IPS-18c (cell line): ENCODE measurements at regions not wholly inside any gene's neighbourhood (a gene's known extent, or its start where the extent isn't known, plus 50 kb on each side); places are given as distances from the start of the nearest gene placed in this dataset.

Experiments
- H3K4me3 ChIP-seq: 2 replicates; pipeline ENCODE4 v1.7.0; 2013; ENCODE audit warnings: low read depth, mild to moderate bottlenecking, low read length, moderate library complexity; ENCODE audit not compliant: insufficient read depth
- H3K9me3 ChIP-seq: one replicate; pipeline ENCODE4 v1.6.1; 2013; ENCODE audit warnings: mild to moderate bottlenecking, low read length, moderate library complexity; ENCODE audit not compliant: control insufficient read depth, insufficient read depth

DNA sequence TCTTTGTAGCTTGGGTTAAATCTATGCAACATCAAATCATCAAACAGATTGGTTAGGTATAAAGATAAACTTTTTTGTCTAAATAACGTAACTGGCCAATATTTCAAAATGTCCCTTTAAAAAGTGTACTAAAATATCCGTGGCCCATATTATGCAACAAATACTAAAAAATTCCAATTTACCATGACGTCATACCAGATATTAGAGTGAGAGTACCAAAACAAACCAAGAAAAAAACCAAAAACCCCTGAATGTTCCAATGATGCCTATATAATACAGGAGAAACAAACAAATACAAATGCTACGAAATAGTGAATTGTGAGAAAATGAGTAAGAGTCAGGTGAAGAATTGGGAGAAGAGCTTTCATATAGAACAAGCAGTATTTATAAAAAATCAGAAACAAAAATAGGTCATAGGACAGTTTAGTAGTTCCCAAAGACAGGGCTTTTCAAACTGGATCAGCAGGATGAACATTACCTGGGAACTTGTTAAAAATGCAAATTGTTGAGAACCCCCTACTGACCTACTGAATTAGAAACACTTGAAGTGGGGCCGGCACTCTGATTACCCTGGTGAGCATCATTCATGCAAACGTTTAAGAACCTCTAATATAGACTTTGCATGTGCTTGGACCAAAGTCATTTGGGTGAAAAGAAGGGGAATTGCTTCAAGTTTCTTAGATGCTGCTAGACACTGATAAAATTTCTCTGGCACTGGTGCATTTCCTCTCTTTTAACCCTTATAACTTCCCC is 753.7 kb downstream of the DSC3 start:
- H3K9me3 ChIP-seq: no peaks in the 10 kb centered on the region
- no peak overlapping the region for H3K4me3 ChIP-seq

DNA sequence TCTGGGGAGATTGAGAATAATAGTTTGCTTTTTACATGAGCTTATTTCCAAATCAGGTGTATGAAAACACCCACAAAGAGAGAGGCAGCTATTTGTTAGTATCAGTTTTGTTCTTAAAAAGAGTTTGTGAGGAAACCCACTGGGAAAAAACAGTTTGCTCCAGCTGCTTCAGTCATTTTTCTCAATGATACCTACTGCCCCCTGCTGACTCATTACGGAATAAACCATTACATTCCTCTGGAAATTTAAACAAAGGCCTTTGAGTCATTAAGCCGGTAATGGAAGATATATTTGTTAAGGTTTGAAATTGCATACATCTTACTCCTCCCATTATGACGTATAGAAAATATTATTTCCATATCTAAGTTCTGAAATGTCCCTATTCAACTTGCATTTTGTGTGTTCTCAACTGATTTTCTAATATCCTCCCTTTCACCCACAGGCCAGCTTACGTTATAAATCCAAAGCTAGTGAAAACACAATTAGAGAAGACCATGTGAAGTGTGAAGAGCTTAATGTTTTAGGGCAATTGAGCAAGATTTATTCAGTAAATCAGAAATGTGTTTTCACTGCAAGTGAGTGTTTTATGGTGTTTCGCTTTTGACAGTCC is 761.6 kb downstream of the DSC3 start:
- Histone ChIP-seq H3K4me3 (no peak overlapping the region), H3K9me3 (no peaks in the 10 kb centered on the region)

DNA sequence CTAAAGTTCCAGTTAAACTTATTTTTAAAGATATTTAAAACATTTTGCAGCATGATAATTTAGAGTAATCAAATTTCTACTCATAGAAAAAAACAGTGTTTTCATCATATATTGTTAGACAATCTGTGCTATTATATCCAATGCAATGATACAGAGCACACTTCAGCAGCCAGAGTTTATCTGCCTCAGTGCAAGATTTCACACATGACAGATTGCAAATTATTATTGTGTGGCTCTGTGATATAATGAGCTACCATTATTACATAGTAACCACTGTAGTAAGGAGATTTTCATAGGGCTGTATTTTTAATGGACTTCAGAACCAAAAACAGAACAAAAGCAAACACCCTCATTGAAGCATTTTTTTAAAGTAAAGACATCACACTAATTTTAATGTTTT is 762.4 kb downstream of the DSC3 start:
- Histone ChIP-seq H3K4me3 (no peak overlapping the region), H3K9me3 (no peaks in the 10 kb centered on the region)

DNA sequence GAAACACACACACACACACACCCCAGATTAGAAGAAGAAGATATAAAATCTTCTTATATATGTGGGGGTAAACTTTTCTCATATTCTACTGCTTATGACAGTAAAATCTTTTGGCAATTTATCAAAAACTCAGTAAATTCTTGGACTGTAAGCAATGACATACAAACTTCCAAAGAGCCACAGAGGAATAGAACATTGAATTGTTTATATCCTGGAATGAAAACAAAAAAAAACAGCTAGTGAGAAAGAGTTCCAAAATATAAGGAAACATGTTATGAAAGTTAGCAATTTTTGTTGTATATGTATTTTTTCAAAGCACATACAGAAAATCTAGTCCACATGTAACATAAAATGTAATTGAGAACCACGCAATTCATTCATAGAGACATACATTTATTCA is 764.9 kb downstream of the DSC3 start:
- Histone ChIP-seq H3K4me3 (no peak overlapping the region), H3K9me3 (no peaks in the 10 kb centered on the region)

DNA sequence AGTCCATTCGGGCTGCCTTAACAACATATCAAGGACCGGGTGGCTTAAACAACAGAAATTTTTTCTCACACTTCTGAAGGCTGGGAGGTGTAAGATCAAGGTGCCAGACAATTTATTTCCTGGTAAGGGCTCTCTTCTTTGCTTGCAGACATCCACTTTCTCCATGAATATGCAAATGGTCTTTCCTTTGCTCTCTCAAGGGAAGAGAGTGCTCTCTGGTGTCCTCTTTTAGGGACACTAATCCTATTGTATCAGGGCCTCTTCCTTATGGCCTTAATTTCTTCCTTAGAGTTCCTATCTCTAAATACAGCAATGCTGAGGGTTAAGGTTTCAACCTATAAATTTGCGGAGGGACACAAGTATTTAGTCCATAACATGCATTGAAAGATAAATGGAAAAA is 770.8 kb downstream of the DSC3 start:
- Histone ChIP-seq H3K4me3 (no peak overlapping the region), H3K9me3 (no peaks in the 10 kb centered on the region)

DNA sequence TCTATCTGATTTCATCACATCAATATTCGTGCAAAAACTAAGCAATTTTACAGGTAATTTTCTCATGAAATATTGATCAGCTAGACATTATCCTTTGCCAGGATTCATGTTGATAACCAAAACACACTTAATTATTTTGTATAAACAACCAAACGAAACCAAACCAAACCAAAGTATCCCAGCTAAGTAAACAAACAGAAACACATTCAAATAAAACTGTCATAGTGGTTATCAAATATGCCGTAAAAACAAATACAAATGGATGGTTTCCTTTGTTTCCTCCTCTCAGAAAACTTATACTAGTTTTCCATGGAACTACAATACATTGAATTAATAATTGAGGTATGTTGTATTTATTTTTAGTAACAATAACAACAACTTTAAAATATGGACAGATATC is 777.4 kb downstream of the DSC3 start:
- H3K9me3 ChIP-seq: no peaks in the 10 kb centered on the region
- no peak overlapping the region for H3K4me3 ChIP-seq

DNA sequence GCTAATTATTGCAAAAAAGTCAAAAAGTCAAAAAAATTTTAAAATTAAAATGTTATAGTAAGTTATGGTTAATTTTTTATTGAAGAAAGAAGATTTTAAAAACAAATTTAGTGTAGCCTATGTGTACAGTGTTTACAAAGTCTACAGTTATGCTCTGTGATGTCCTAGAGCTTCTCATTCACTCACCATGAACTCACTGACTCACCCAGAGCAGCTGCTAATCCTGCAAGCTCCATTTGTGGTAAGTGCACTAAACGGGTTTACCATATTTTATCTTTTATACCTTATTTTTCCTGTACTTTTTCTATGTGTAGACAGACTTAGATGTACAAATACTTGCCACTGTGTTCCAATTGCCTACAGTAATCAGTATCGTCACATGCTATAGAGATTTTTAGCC is 788.2 kb downstream of the DSC3 start:
- no peaks in the 10 kb centered on the region for H3K9me3 ChIP-seq
- H3K4me3 ChIP-seq: no peak overlapping the region

DNA sequence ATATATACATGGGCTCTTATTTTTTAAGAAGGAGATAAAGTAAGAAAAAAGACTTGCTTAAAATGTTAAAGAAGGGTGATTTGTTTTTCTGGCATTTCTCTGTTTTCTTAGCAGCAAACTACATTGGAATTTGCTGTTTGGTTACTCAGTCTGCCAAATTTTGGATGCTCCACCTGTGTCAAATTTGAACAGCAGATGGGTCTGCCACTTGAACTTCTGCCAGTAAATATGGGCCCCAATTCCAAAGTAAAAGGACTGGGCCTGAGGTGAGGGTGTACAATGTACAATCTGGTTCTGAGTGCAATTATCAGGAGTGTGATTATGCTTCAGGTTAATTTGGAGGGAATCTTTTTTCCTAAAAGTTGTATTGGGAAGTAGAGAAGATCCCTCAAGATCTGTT is 794.5 kb downstream of the DSC3 start:
- Histone ChIP-seq H3K4me3 (no peak overlapping the region), H3K9me3 (no peaks in the 10 kb centered on the region)

DNA sequence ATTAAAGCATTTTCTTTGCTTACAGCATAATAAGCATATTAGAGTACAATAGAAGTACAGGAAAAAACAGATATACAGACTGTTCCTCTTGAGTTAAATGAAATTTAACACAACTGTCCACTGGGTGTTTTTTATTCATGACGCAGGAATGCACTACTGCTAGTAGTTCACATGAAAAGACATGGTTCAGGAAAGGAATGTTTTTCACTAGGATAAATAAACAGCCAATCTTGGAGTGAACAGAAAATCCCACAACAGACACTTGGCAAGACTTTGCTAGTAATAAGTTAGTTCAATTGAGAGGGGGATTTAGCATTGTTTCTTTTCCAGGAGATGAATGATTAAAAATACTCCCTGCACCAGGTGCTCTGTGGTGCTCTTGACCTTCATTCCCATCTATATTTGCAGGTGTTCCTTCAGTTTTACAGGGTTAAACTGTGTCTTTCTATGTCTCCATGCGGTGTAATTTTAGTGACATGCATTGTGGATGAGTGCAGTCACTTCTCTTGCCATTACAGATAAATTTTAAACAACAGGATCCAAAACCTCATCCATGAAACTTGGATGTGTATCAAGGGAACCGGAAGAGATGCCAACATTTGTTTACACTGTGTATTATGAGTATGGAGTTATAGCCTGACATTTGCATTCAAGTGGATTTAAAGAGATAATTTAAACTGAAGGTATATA is 796.6 kb downstream of the DSC3 start:
- no peaks in the 10 kb centered on the region for H3K9me3 ChIP-seq

DNA sequence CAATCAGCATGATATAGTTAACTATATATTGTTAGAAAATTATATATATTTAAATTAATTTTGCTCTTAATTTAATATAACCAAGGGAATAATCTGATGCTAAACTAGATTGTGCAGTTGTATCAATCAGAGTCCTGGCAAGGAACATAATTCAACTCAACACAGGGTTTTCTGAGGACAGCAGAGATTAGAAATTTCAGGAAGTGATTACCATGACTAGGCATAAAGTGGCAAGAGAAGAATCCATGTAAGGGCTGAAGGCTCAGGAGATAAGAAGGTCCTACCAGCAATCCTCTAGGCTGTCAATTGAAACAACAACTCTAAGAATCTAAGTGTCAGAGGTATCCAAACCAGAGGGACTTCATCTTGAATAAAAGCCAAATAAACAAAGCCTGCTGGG is 807.8 kb downstream of the DSC3 start:
- no peaks in the 10 kb centered on the region for H3K9me3 ChIP-seq
- H3K4me3 ChIP-seq: no peak overlapping the region

More for the DNA sequence above, 796.6 kb downstream of the DSC3 start:
- H3K4me3 ChIP-seq: no peak overlapping the region

DNA sequence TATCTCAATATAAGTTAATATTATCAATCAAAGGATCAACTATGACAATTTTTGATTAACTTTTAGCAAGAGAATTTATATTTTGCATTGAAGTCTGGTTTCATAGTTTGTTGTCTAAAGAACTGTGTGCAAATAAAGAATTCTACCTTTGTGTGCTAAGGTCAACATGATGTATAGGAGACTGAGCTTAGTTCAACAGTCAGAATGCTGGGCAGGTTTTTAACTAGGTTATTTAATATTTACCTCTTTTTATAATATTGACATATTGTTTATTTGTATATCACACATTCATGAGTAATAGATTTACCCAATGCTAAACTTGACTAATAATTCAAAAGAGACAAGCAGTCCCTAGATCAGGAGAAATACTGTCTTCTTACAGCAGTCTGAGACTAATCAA is 831.4 kb downstream of the DSC3 start:
- no peaks in the 10 kb centered on the region for H3K9me3 ChIP-seq
- no peak overlapping the region for H3K4me3 ChIP-seq

DNA sequence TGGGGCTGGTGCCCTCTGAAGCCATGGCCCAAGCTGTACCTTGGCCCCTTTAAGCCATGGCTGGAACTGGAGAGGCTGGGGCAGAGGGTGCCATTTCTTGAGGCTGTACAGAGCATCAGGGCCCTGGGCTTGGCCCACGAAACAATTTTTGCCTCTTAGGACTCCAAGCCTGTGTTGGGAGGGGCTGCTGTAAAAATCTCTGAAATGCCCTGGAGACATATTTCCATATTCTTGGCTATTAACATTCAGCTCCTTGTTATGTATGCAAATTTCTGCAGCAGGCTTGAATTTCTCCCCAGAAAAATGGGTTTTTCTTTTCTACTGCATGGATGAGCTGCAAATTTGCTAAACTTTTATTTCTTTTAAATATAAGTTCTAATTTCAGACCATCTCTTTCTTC is 834.0 kb downstream of the DSC3 start:
- no peak overlapping the region for H3K4me3 ChIP-seq
- no peaks in the 10 kb centered on the region for H3K9me3 ChIP-seq

DNA sequence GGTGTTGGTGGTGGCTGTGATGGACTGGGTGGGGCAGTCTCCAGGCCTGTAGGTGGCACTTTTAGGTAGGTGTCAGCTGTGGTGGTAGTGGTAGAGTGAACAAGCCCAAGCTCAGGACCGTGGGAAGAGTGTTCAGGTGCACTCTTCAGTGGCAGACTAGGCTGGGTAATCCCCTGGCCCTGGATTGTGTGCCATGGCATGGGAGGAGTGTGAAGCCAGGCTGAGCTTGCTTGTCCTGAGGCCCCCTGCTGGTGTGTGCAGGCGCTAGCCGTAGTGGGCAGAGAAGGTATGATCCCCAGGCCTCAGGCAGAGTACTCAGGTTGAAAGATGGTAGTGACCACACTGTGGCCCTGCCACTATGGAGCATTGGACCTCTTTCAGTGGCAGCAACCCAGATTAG is 850.3 kb downstream of the DSC3 start:
- H3K4me3 ChIP-seq: no peak overlapping the region
- no peaks in the 10 kb centered on the region for H3K9me3 ChIP-seq

DNA sequence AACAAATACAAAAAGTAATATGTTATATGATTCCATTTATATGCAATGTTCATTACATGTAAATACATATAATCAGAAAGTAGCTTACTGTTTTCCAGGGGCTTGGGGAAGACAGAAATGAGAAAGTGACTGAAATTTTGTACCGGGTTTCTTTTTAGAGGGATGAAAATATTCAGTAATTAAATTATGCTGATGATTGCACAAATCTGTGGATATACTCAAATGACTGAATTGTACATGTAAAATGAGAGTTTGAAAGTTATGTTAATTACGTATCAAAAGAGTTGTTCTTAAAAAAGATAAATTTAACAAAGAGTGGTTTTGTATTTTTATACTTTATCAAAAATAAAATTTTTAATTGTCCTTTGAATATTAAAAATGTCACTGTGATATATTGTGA is 856.3 kb downstream of the DSC3 start:
- Histone ChIP-seq H3K9me3 (no peaks in the 10 kb centered on the region), H3K4me3 (no peak overlapping the region)

DNA sequence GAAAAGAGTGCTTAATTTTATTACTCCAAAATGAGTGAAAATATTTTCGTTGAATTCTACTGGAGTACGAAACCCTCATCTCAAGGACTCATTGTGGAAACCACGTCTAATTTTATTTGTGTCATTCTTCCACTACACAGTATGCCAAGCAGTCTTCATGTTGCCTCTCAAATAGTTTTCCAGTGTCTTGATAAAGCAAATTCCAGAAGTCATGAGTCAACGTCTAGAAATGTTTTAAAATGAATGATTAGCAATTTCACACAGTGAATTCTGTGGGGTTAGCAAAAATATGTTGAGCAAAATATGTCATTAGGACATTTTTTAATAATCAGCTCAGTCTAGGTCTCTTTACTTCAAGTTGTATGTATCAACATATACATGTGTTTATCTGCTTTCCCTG is 865.5 kb downstream of the DSC3 start:
- no peak overlapping the region for H3K4me3 ChIP-seq
- peaks cover 2% of the 10 kb centered on the region for H3K9me3 ChIP-seq

DNA sequence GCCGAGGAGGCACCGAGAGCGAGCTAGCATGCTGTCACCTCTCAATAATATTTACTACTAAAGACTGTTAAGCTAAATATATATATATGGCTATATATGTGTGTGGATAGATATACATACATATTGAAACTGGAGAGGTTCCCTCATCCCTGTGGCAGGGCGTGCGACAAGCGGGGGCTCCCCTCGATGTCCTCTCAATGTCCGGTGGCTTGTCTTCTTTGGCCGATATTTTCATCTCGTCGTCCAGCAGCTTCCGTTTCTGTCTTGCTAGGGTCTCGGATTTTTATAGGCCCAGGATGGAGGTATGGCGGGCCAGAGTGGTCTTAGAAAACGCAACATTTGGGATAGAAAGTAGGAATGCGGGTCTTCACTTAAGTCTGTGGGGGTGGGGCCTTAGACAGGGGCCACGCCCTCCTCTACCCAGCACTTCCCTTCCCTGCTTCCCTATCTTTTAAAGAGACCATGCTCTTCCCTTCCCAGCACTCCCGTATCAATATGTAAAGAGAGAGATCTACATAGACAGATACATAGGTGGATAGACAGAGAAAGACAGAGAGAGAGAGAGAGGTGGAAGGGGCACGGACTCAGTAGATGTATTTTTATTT is 866.8 kb downstream of the DSC3 start:
- Histone ChIP-seq H3K9me3 (peaks cover 2% of the 10 kb centered on the region), H3K4me3 (no peak overlapping the region)

DNA sequence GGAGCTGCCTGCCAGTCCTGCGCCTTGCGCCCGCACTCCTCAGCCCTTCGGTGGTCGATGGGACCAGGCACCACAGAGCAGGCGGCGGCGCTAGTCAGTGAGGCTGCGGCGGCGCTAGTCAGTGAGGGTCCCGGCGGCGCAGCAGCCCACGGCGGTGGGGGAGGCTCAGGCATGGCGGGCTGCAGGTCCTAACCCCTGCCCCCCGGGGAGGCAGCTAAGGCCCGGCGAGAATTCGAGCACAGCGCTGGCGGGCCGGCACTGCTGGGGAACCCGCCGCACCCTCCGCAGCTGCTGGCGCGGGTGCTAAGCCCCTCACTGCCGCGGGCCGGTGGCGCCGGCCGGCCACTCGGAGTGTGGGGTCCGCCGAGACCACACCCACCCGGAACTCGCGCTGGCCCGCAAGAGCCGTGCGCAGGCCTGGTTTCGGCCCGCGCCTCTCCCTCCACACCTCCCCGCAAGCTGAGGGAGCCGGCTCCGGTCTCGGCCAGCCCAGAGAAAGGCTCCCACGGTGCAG is 867.4 kb downstream of the DSC3 start:
- Histone ChIP-seq H3K4me3 (no peak overlapping the region), H3K9me3 (peaks cover 2% of the 10 kb centered on the region)

DNA sequence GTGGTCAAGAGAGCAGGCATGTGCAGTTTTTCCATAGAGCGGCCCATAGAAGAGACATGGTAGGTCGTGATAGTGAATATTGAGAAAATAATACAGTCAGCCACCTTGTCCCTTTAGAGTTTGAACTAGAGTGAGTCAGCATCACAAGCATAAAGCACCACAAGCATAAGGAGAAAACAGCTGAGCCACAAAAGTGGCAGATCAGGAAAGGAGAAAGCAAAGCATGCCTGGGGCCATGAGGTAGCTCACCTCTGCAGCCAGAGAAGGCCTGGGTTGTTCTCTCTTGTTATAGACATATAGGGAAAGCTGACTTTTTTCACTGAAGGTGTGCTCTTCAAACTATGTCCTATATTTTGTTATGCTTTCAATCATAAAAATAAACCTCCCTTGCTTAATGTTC is 879.0 kb downstream of the DSC3 start:
- no peaks in the 10 kb centered on the region for H3K9me3 ChIP-seq
- no peak overlapping the region for H3K4me3 ChIP-seq
